HG03135 (cell line): ENCODE measurements at regions not wholly inside any gene's neighbourhood (a gene's known extent, or its start where the extent isn't known, plus 50 kb on each side); places are given as distances from the start of the nearest gene placed in this dataset.
"Not testable (repeated sequence)": the region's sequence is repeated elsewhere in the genome, so short reads cannot be mapped to it uniquely, and the experiment has no call there.

Source experiments
- ATAC-seq: cut with Tn5 transposase; IDR thresholded peaks from one replicate; pipeline ENCODE4 v1.9.1; 2021; ENCODE audit warnings: mild to moderate bottlenecking, moderate library complexity; ENCODE audit not compliant: unreplicated experiment

DNA sequence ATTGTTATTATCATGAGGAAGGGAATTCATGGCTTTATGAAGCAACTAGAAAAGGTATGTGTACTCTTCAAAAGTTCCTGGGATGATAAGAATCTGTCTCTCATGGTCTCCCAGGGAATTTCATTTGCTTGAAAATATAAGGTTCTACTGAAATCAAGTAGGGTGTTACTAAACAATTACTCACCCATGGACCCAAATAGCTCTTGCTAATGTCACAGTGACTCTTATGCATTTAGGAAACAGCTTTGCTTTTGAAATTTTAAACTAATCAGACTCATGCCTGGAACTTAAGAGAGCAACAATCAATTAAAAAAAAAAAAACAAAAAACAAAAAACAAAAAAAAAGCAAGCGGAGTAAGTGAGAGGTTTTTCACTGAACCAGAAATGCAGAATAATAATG lies 1546.3 kb upstream of the TENM4 start:
- no peak for ATAC-seq

DNA sequence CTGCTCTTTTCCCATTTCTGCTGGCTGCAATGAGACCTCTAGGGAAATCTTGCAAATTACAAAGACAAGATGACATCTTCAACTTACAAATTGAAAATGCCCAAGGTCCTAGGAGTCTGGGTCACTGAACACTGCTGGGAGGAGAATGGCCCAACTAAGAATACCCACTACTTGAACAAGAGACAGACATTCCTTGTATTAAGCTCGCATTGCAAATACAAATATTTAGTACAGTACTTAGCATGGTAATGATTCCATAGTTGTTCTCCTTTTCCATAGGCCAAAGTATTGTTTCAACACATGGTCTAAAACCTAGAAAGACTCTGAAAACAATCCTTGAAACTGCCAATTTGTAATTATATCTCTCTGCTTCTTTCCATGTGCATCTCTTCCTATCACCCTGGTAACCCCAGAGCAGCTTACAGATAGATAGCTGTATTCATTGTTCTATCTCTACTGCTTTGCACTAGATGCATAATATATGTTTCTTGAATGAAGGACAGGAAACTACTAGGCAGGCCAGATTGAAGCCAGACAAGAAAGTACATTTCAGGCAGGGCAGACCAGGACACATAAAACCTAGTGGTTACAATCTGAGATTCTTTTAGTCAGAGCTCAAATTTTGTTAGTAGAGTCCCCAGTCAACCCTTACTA lies 1545.7 kb upstream of the TENM4 start:
- no peak for ATAC-seq

GRCh38 chr11:80980227-80980626 lies 1539.4 kb upstream of the TENM4 start:
- no peak for ATAC-seq

DNA sequence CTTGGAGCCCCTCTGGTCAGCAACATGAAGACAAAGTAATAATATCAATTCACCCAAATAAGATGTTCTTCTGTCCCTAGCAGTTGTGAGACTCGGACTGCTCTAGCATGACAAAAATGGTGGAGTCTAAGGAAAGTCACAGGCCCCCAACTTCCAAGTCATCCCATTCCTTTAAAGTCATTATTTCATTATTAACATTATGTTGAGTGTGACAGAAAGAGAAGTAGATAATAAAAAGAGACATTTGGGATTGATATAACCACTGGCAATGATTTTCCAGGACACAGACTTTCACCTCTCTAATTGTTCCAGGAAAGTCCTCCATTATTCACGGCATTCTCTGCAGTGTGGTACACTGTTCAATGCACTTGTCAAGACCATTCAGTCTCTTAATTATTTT lies 1533.0 kb upstream of the TENM4 start:
- no peak for ATAC-seq

DNA sequence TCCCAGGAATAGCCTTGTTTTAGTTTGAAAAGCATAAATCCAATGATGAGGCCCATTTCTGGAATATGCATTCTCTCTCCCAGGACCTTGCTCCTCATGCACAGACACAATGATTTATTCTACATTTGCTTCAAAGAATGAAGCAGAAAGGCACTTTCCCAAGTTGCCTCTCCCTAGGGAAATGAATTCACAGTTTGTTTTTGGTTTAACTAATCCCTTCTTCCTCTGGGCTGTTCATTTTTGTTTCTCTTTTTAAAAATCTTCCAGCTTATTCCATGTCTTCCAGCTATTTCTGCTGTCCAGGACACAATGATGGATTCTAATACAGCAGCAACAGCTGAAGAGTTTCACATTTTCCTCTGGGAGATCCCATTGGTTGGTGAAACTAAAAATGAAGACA lies 1529.2 kb upstream of the TENM4 start:
- ATAC-seq = no peak

- ATAC-seq = no peak
Observed at GRCh38 chr11:80967649-80968048, 1526.8 kb upstream of the TENM4 start.

- no peak for ATAC-seq
Observed at GRCh38 chr11:80960381-80961029, 1519.7 kb upstream of the TENM4 start.

GRCh38 chr11:80959751-80960150 lies 1518.9 kb upstream of the TENM4 start:
- no peak for ATAC-seq

GRCh38 chr11:80958987-80959386 lies 1518.2 kb upstream of the TENM4 start:
- no peak for ATAC-seq

DNA sequence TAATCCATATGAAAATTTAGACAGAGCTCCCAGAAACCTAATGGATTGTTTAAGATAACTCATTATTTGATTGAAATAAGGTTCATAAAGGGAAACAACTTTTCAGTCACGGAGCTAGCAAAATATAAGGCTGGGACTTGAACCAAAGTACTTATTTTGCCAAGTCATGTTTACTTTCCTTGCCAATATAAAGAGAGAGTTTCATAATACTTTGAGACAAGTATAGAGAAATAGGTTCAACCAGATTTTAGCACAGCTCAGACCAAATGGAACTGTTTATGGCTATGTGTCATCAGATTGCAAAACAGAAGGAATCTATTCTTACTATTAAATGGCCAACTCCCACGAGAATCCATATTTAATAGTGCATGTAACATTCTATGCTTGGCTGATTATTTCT lies 1517.5 kb upstream of the TENM4 start:
- ATAC-seq = no peak

DNA sequence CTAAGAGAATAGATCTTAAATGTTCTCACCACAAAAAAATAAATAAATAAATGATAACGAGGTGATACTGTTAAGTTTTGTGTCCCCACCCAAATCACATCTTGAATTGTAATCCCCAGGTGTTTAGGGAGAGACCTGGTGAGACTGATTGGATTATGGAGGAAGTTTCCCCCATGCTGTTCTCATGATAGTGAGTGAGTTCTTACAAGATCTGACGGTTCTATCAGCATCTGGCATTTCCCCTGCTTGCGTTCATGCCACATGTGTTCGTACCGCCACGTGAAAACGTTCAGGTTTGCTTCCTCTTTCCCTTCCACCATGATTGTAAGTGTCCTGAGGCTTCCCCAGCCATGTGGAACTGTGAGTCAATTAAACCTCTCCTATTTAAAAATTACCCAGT lies 1514.8 kb upstream of the TENM4 start:
- no peak for ATAC-seq

- ATAC-seq = no peak
Observed at GRCh38 chr11:80948781-80949180, 1508.0 kb upstream of the TENM4 start.

DNA sequence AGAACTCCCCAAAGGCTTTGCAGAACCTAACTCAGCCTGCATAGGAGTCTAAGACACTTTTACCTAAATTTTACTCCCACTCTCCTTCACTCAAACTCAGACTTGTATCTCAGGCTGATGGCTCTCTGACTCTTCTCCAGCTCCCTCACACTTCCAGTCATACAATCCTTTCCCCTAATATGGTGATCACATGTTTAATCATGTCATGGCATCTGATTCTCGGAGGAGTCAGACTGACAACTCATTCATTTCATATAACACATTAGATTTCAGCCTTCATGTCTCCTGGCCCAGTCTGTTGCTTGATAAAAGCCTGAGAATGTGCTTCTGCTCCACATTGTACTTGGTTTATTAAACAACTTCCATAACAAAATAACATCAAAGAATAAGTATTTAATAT lies 1503.9 kb upstream of the TENM4 start:
- ATAC-seq = no peak

DNA sequence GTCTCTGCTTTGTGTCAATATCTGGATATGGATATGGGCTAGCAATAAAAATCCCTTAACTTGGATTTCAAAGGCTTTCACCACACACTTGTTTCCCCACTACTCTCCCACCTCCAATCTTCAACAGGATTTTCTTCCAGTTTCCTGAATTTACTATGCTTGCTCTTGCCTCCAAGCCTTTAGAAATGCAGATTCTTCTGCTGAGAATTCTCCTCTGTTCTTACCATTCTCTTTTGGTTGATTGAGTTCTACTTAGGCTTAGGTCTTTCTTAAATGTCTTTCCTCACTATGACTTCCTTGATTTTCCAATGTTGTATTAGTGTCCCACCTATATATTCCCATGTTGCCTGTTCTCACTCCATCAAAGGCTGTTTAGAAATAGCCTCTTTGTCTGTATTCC lies 1502.4 kb upstream of the TENM4 start:
- no peak for ATAC-seq

DNA sequence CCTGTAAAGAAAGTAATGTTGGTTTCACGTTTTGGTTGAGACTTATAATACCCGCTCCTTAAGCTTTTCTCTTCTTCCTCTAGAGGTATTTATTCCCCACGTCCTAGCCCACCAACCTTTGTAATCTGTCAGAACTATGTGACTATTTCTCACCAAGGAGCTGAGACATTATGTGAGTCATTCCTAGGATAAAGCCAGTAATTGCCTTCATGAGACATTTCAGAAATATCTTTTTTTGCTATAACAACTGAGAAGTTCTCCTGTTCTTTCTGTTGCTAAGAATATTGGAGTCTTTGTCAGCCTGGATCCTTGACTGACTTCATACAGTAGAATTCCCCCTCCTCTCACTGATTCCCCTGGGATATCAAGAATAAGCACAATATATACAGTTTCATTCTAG lies 1497.0 kb upstream of the TENM4 start:
- ATAC-seq = no peak

DNA sequence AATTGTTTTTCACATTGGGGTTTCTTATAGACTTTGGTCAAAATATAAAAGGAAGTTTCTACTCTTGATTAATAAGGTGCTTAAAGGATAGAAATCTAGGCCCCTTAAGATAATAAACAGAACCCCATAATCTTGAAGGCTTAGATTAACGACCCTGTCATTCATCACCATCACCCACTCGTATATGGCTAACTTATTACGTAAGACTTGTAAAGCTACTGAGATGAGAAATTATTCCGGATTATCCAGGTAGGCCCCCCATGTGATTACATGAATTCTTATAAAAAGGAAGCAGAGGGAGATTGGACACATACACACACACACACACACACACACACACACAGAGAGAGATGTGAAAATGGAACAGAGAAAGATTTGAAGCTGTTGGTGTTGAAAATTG lies 1489.2 kb upstream of the TENM4 start:
- ATAC-seq = no peak

DNA sequence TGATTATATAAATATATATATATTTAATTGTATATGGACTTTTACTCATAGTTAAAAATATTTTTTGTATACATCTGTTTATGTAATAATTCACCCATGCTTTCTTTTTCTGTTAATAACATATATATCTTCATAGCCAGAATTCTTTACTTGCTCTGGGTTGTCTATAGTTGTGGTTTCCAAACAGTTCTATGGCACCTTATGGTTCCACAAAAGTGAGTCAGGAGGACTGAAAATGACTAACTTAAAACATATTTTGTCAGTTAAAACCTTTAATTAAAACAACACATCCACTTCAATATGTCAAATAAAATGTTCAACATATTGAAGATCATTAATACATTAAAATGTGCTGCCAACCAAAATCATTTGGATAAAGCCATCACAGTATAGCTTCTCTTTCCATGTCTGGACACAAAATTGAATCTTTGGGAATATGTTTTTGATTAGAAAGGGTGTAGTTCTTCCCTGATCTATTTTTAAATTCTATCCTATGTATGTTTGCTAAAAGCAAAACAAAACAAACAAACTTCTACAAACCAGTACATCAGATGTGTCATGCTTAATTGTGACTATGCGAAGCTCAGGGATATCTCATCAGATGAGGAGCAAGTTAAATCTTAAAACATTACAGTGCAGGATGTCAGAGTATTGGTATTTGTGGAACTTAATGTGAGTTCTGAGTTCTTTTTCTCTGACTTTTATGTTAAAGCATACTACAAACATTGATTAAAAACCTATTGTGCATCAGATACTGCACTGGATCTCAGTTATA lies 1488.4 kb upstream of the TENM4 start:
- ATAC-seq = no peak

DNA sequence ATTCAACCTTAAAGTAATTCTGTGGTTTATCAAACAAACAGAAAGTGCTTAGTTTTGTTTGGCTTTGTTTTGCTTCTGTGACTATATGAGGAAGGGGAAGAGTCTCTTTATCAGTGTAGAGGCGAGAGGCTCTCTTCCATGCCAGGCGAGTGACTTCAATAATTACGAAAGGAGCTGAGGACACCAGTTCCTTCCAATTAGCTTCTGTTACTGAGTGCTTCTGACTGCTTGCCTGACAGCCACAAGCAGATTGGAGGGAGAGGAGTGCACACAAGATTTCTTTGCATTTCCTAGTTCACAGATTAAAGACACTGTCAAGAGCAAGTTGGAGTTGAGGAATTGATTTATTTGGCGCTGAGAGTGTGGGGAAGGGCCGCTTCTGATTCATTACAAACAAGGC lies 1484.5 kb upstream of the TENM4 start:
- no peak for ATAC-seq

- ATAC-seq = not testable (repeated sequence)
Observed at GRCh38 chr11:80921310-80921709, 1480.5 kb upstream of the TENM4 start.

GRCh38 chr11:80916173-80916798 lies 1475.5 kb upstream of the TENM4 start:
- no peak for ATAC-seq

DNA sequence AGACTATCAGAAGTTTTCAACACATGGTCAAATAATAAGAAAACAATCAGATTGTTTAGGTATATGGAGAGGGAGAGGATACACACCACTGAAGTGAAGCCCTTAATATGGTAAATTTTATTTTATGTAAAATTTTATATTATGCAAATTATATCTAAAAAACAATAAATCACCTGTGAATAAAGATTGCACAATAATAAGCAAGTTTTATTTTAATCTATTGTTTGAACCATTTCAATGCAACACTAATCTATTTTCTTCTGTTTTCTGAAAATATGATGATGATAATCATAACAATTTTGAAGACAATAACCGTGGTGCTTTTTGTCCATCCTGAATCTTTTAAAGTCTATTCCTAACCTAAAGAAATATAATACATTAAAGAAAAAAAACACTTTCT lies 1473.5 kb upstream of the TENM4 start:
- ATAC-seq = no peak

GRCh38 chr11:80911666-80912065 lies 1470.8 kb upstream of the TENM4 start:
- ATAC-seq = no peak
